HFFc6 (cell line): ENCODE measurements at regions not wholly inside any gene's neighbourhood (a gene's known extent, or its start where the extent isn't known, plus 50 kb on each side); places are given as distances from the start of the nearest gene placed in this dataset.

Source experiments
- DNase-seq: peaks from one replicate; pipeline ENCODE4 v3.0.0-alpha.2; 2018
- H3K27ac Mint-ChIP-seq: 2 replicates; pipeline ENCODE4 v1.8.0; 2020; ENCODE audit warnings: mild to moderate bottlenecking, mixed read lengths
- H3K27me3 Mint-ChIP-seq: 2 replicates; pipeline ENCODE4 v1.8.0; 2021; ENCODE audit warnings: mild to moderate bottlenecking, moderate library complexity, mixed read lengths; ENCODE audit not compliant: insufficient read depth
- H3K36me3 Mint-ChIP-seq: 2 replicates; pipeline ENCODE4 v1.8.0; 2021; ENCODE audit warnings: low read depth, mixed read lengths
- H3K4me1 Mint-ChIP-seq: 2 replicates; pipeline ENCODE4 v1.8.0; 2020; ENCODE audit warnings: low read depth, mixed read lengths
- H3K4me3 Mint-ChIP-seq: 2 replicates; pipeline ENCODE4 v1.8.0; 2020; ENCODE audit warnings: mild to moderate bottlenecking, moderate library complexity, mixed read lengths
- H3K9me3 Mint-ChIP-seq: 2 replicates; pipeline ENCODE4 v1.8.0; 2020; ENCODE audit warnings: mild to moderate bottlenecking, mixed read lengths
- TF ChIP-seq, protein P1 (sequence below): fragments of 200-600 bp; sonication (generic); IDR thresholded peaks from 2 replicates; pipeline ENCODE4 v1.5.0; 2021; ENCODE audit warnings: antibody characterized with exemption, mild to moderate bottlenecking

DNA sequence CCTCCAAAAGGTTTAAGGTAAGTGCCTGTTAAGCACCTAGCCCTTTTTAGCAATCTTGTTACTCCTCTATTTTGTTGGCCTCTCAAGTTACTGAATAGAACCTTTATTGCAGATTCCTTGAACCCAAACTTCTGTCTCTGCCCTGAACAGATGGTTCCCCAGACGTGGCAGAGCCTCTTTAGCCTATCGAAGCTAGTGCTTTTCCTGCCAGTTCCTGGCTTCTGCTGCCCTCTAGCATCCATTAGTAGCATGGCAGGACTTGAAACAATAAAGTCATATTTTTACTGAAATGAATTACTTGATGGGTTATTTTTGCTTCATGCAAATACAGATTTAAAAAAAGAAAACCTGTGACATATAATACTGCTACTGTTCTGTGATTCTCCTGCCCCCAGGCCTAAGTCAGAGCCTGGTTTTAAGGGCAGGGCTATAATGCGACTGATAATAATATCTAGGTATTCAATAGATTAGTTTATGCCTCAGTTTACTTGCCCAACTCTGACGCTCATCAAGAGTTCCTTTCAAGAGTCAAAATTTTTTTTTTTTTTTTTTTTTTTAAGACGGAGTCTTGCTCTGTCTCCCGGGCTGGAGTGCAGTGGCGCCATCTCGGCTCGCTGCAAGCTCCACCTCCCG, 84.3 kb upstream of the PHF14 start:
- Mint-ChIP-seq H3K36me3 (no peaks in the 10 kb centered on the region), H3K9me3 (peaks cover 5% of the 10 kb centered on the region), H3K27me3 (no peaks in the 10 kb centered on the region), H3K4me1 (no peaks in the 10 kb centered on the region; the same call in 1 of the 2 replicates), H3K4me3 (peak overlapping the region; percentile 25; the same call in 1 of the 2 replicates), H3K27ac (no peak overlapping the region)
- TF ChIP-seq, protein P1, sequence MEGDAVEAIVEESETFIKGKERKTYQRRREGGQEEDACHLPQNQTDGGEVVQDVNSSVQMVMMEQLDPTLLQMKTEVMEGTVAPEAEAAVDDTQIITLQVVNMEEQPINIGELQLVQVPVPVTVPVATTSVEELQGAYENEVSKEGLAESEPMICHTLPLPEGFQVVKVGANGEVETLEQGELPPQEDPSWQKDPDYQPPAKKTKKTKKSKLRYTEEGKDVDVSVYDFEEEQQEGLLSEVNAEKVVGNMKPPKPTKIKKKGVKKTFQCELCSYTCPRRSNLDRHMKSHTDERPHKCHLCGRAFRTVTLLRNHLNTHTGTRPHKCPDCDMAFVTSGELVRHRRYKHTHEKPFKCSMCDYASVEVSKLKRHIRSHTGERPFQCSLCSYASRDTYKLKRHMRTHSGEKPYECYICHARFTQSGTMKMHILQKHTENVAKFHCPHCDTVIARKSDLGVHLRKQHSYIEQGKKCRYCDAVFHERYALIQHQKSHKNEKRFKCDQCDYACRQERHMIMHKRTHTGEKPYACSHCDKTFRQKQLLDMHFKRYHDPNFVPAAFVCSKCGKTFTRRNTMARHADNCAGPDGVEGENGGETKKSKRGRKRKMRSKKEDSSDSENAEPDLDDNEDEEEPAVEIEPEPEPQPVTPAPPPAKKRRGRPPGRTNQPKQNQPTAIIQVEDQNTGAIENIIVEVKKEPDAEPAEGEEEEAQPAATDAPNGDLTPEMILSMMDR, result peak; percentile 76
- DNase-seq, result peak; percentile 20

DNA sequence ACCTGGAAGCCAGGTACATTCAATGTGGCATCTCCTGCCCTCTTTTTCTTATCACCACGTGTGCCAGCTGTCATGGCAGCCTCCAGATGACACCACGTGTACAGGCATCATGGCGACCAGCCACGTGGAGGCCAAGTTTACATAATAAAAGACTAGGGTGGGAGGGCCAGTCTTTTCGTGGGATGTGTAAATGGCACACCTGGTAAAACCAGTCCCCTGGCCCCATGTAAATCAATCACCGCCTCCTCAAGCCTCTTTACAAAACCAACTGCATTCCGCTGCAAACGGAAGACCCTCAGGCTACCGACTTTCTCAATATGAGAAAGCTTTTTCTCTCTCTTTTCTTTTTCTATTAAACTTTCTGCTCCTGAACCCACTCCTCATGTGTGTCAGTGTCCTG, 65.1 kb upstream of the PHF14 start:
- H3K27me3 Mint-ChIP-seq, result 0 out of 2 replicates have a peak, but pooled peaks cover 1% of the 10 kb centered on the region
- H3K4me3 Mint-ChIP-seq, result no peak overlapping the region
- peaks cover 5% of the 10 kb centered on the region; the same call in 1 of the 2 replicates for H3K36me3 Mint-ChIP-seq
- H3K27ac Mint-ChIP-seq, result no peak overlapping the region
- DNase-seq, result no peak
- peaks cover 6% of the 10 kb centered on the region for H3K9me3 Mint-ChIP-seq
- TF ChIP-seq, protein P1, result no peak
- no peaks in the 10 kb centered on the region for H3K4me1 Mint-ChIP-seq

DNA sequence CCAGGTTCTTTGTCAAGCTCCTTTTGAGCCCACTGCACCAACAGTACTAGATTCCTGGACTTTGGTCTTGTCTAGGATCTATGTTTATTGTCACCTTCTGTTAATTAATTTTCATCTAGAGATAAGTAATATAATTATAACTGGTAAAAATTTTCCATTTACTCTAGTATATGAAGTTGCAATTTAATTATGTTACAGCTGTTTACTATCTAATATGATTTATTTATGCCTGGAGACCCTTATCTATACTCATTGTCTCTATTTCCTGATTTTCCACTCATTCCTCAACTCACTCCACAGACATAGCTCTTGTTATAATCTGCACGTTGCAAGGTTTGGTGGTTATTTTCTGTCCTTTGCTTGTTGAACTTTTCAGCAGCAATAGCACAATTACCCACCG, 63.2 kb upstream of the PHF14 start:
- TF ChIP-seq, protein P1, result no peak

DNA sequence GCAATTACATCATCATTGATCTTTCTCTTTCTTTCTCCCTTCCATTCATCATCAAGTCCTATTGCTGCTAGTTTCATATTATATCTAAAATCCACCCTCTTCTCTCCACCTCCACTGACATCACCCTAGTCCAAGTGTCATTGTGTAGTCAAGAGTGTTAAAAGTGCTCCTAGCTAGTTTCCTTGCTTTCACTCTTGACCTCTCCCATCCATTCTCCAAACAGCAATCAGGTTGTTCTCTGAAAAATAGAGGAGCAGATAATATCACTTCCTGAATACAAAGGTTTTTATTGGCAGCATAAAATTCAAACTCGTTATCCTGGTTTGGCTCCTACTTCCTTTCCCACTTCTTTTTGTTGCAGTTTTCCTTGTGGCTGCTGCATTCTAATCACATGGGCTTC, 61.6 kb upstream of the PHF14 start:
- Mint-ChIP-seq H3K9me3 (peaks cover 6% of the 10 kb centered on the region), H3K4me1 (no peaks in the 10 kb centered on the region), H3K27ac (no peak overlapping the region), H3K36me3 (peaks cover 5% of the 10 kb centered on the region; the same call in 1 of the 2 replicates), H3K27me3 (no peaks in the 10 kb centered on the region), H3K4me3 (no peak overlapping the region)
- TF ChIP-seq, protein P1, result no peak
- no peak for DNase-seq

More for the DNA sequence above, 63.2 kb upstream of the PHF14 start:
- Mint-ChIP-seq H3K4me1 (no peaks in the 10 kb centered on the region), H3K9me3 (peaks cover 6% of the 10 kb centered on the region), H3K4me3 (no peak overlapping the region), H3K36me3 (peaks cover 5% of the 10 kb centered on the region; the same call in 1 of the 2 replicates), H3K27ac (no peak overlapping the region), H3K27me3 (no peaks in the 10 kb centered on the region)
- DNase-seq, result no peak

DNA sequence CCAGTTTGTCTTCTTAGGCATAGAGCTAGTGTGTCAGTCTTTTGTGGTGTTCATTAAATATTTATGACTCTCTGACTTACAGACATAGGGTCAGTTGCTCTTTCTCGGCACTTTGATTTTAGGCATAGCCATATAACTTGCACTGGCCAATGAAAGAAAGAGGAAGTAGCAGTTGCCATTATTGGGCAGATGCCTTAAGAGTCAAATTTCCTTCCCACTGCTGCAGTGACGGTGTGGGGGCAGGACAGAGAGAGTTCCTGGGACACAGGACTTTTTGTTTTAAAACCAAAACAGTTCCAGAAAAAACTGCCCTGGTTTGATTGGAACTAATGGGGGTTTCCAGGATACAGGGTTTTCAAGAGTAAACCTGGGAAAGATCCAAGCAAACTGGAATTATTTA, 60.2 kb upstream of the PHF14 start:
- H3K4me1 Mint-ChIP-seq, result no peaks in the 10 kb centered on the region
- no peak for DNase-seq
- peaks cover 5% of the 10 kb centered on the region; the same call in 1 of the 2 replicates for H3K36me3 Mint-ChIP-seq
- no peaks in the 10 kb centered on the region for H3K27me3 Mint-ChIP-seq
- TF ChIP-seq, protein P1, result no peak
- H3K4me3 Mint-ChIP-seq, result no peak overlapping the region
- peaks cover 6% of the 10 kb centered on the region for H3K9me3 Mint-ChIP-seq
- H3K27ac Mint-ChIP-seq, result no peak overlapping the region
